Fibroblast of lung (primary cell): ENCODE measurements at regions not wholly inside any gene's neighbourhood (a gene's known extent, or its start where the extent isn't known, plus 50 kb on each side); places are given as distances from the start of the nearest gene placed in this dataset.

ENCODE experiments used
- CTCF ChIP-seq, 2 donors: IDR thresholded peaks in 1 of 2; conservative IDR thresholded peaks in 1 of 2; 1 replicate in 1 of 2; 2 replicates in 1 of 2; pipeline ENCODE4 v1.5.1; 2011 to 2012; ENCODE audit warnings: low read length in 2 of 2, control low read depth in 1 of 2, inconsistent platforms in 1 of 2, low read depth in 1 of 2, mild to moderate bottlenecking in 1 of 2
- EZH2 ChIP-seq: IDR thresholded peaks from 2 replicates; pipeline ENCODE4 v1.5.1; 2012; ENCODE audit warnings: low read length, control low read depth, mild to moderate bottlenecking; ENCODE audit errors: missing control alignments

- TF ChIP-seq CTCF (conservative IDR thresholded peaks at IDR 0.05 in 1 of 2, IDR thresholded peaks at IDR 0.05 in 1 of 2; ENCODE audit: low read depth in 1 of 2, low read length in 2 of 2): no peak
- TF ChIP-seq EZH2: no peak
These were observed 477.1 kb upstream of the KIF2A start for GRCh38 chr5:61828856-61829255.
